ENCODE measurements at regions not wholly inside any gene's neighbourhood (a gene's known extent, or its start where the extent isn't known, plus 50 kb on each side); places are given as distances from the start of the nearest gene placed in this dataset.

GRCh38 chr2:2641541-2642410 is 310.7 kb upstream of the MYT1L start:
- TF ChIP-seq CTCF (IDR thresholded peaks at IDR 0.05) (no peak), POLR2A (IDR thresholded peaks at IDR 0.05) (no peak)
